Calu3 (cell line): ENCODE measurements at regions not wholly inside any gene's neighbourhood (a gene's known extent, or its start where the extent isn't known, plus 50 kb on each side); places are given as distances from the start of the nearest gene placed in this dataset.

Experiments
- BruUV-seq: library from RNA; stranded (reverse); fragments of 400-500 nt; replicated peaks from 2 replicates; lab custom pipeline; 2021; lab: Mats Ljungman, UMichigan
- CTCF ChIA-PET: fragments of 300-600 bp; sonication (Branson Sonifier 250); formaldehyde crosslinking; loops from one replicate; lab custom pipeline; 2022; ENCODE audit warnings: antibody characterized with exemption; lab: Charles Lee
- DNase-seq: peaks from one replicate; pipeline ENCODE4 v3.0.0; 2022
- H3K27ac Mint-ChIP-seq: one replicate; pipeline ENCODE4 v1.8.0; 2022; ENCODE audit warnings: mixed read lengths; ENCODE audit not compliant: unreplicated experiment
- H3K27me3 Mint-ChIP-seq: one replicate; pipeline ENCODE4 v1.8.0; 2022; ENCODE audit warnings: mixed read lengths; ENCODE audit not compliant: unreplicated experiment
- H3K36me3 Mint-ChIP-seq: one replicate; pipeline ENCODE4 v1.8.0; 2022; ENCODE audit warnings: mild to moderate bottlenecking, moderate library complexity, mixed read lengths; ENCODE audit not compliant: insufficient read depth, unreplicated experiment
- H3K4me1 Mint-ChIP-seq: one replicate; pipeline ENCODE4 v1.8.0; 2022; ENCODE audit warnings: mild to moderate bottlenecking, low read depth, mixed read lengths; ENCODE audit not compliant: unreplicated experiment
- H3K4me3 Mint-ChIP-seq: one replicate; pipeline ENCODE4 v1.8.0; 2022; ENCODE audit warnings: mild to moderate bottlenecking, low read depth, moderate library complexity, mixed read lengths; ENCODE audit not compliant: unreplicated experiment
- H3K9me3 Mint-ChIP-seq: one replicate; pipeline ENCODE4 v1.8.0; 2022; ENCODE audit warnings: low read depth, mixed read lengths; ENCODE audit not compliant: unreplicated experiment
- CTCF ChIP-seq: fragments of 200-600 bp; IDR thresholded peaks from one replicate; pipeline ENCODE4 v1.8.0; 2022; ENCODE audit warnings: antibody characterized with exemption; ENCODE audit not compliant: unreplicated experiment
- intact Hi-C: fragments of 100-400 bp; cut with micrococcal nuclease; formaldehyde crosslinking; loops from one replicate; pipeline ENCODE4 v1.10.0; 2022; ENCODE audit not compliant: unreplicated experiment

GRCh38 chr5:10110228-10110627, 139.5 kb downstream of the ATPSCKMT start:
- Mint-ChIP-seq H3K4me1 (no peaks in the 10 kb centered on the region), H3K27ac (no peak overlapping the region), H3K36me3 (no peaks in the 10 kb centered on the region), H3K27me3 (peaks cover 34% of the 10 kb centered on the region), H3K4me3 (no peak overlapping the region), H3K9me3 (no peaks in the 10 kb centered on the region)
- BruUV-seq: no TSS peak
- CTCF ChIA-PET: no interaction called here
- intact Hi-C loops: no loop called here
- no peak for DNase-seq
- TF ChIP-seq CTCF: no peak

- DNase-seq: no peak
- no TSS peak for BruUV-seq
- no peak overlapping the region for H3K27ac Mint-ChIP-seq
- H3K4me3 Mint-ChIP-seq: no peak overlapping the region
- no peaks in the 10 kb centered on the region for H3K36me3 Mint-ChIP-seq
- peaks cover 32% of the 10 kb centered on the region for H3K27me3 Mint-ChIP-seq
- no peaks in the 10 kb centered on the region for H3K9me3 Mint-ChIP-seq
- H3K4me1 Mint-ChIP-seq: no peaks in the 10 kb centered on the region
- intact Hi-C loops: no loop called here
- TF ChIP-seq CTCF: no peak
- CTCF ChIA-PET: no interaction called here
Observed at GRCh38 chr5:10109299-10109698, 140.4 kb downstream of the ATPSCKMT start.

GRCh38 chr5:10106806-10107205, 142.9 kb downstream of the ATPSCKMT start:
- no TSS peak for BruUV-seq
- Mint-ChIP-seq H3K4me3 (no peak overlapping the region), H3K9me3 (no peaks in the 10 kb centered on the region), H3K4me1 (no peaks in the 10 kb centered on the region), H3K27ac (no peak overlapping the region), H3K27me3 (peaks cover 32% of the 10 kb centered on the region), H3K36me3 (no peaks in the 10 kb centered on the region)
- intact Hi-C loops: no loop called here
- CTCF ChIA-PET: no interaction called here
- no peak for TF ChIP-seq CTCF
- DNase-seq: no peak

- no peaks in the 10 kb centered on the region for H3K4me1 Mint-ChIP-seq
- TF ChIP-seq CTCF: no peak
- H3K27me3 Mint-ChIP-seq: peaks cover 32% of the 10 kb centered on the region
- no peak overlapping the region for H3K27ac Mint-ChIP-seq
- no peaks in the 10 kb centered on the region for H3K36me3 Mint-ChIP-seq
- no peaks in the 10 kb centered on the region for H3K9me3 Mint-ChIP-seq
- intact Hi-C loops: no loop called here
- H3K4me3 Mint-ChIP-seq: no peak overlapping the region
- CTCF ChIA-PET: no interaction called here
- no TSS peak for BruUV-seq
- no peak for DNase-seq
Observed at GRCh38 chr5:10106285-10106684, 143.4 kb downstream of the ATPSCKMT start.
